Activated T-cell treated with anti-CD3 and anti-CD28 coated beads, Interleukin-2, amount 50 U/mL, for 48 hours (primary cell): ENCODE measurements at regions not wholly inside any gene's neighbourhood (a gene's known extent, or its start where the extent isn't known, plus 50 kb on each side); places are given as distances from the start of the nearest gene placed in this dataset.

Experiments
- DNase-seq, 2 experiments: peaks; one replicate each; pipeline ENCODE4 v3.0.0-alpha.2; 2020

DNA sequence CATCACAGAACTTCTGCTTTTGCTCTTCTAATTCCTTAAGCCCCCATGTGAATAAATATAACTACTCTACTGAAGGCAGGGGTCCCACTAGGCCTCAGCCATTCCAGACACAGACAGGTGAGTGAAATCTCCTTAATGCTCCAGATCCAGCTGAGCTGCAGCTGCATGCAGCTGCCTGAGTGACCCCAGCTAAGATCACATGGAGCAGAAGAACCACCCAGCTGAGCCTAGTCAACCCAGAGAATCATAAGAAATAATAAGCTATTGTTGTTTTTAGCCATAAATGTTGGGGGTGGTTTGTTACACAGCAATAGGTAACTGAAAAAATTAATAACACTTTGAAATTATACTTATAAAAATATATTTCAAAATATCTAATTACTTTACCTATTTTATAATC, 220.3 kb downstream of the SIPA1L2 start:
- no peak for DNase-seq

DNA sequence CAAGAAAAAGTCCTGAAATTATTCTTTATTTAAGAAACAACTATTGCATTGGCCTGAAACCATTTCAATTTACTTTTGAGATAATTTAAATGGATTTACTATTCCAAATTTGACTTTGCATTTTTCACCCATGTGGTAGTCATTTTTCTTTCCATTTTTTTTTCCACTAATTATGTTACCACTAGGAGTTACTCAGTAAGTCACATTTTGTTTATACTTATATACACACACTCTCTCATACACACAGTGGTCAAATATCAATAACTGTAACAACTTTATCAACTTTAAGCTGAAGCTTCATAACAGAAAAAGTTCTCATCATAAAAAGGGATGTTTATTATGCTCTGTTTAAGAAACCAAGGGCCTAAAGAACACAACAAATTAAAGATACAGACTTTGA, 222.8 kb downstream of the SIPA1L2 start:
- DNase-seq, result no peak

DNA sequence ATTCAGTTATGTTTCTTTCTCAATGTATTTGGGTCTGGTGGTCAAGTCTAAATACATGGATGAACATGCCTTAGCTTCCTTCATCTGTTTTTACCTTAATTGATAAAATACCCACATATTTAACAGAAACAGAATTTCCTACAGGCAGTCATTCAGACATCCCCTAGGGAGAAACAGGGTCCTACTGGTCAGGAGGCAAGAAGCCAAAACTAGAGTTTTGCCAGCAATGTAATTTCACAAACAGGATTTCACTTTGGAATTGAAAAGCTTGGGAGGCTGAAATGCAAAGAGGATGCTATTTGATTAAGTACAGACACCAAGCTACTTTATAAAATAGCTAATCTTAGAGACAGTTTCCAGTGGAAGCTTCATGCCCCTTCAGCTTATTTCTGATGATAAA, 224.2 kb downstream of the SIPA1L2 start:
- no peak for DNase-seq

DNA sequence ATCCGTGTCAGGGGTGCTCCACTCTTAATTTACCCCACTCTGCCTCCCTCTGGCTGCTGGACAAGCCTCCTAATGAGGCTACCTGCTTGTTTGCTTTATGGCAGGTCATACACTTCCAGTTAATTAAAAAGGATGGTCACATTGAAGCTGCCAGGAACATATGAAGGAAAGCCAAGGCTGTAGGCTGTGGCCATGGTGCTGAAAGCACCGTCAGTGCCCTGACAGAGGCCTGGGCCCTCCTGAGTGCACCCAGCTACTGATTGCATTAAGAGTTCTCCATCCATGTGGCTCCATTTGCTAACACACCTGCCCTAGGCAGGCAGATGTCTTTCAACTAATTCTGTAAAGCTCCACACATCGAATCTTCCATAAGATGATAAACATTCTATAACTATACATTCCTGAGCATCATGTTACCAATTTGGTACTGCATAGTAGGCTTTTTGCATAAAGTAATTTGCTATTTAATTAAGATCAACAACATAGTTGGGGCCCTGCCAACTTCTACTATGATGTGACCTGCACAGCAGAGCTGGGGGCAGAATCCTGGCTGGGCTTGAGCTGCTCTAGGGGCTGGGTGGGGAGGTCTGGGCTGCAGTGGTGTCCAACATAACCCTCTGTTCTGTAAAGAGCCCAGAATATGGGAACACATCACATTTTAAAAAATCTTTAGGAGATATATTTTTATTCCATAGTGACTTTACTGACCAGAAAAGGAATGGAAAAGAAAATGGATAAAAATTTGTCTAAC, 224.8 kb downstream of the SIPA1L2 start:
- no peak for DNase-seq

DNA sequence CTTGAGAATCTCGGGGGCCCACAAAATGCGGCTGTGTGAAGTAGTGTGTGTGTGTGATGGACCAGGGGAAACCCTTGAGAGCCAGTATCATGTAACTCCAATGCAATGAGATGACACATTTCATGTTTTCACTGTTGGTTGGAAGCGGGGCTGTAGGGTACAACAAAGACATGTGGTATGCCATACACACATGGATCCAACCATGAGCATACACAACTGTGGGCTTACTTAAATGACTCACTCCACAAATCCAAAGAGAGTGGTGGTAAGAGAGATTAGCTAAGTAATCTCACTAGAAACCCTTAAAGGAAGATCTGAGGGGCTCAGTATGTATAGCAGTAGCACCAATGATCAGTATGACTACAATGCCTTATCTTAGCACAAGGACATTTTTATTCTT, 225.7 kb downstream of the SIPA1L2 start:
- no peak for DNase-seq

DNA sequence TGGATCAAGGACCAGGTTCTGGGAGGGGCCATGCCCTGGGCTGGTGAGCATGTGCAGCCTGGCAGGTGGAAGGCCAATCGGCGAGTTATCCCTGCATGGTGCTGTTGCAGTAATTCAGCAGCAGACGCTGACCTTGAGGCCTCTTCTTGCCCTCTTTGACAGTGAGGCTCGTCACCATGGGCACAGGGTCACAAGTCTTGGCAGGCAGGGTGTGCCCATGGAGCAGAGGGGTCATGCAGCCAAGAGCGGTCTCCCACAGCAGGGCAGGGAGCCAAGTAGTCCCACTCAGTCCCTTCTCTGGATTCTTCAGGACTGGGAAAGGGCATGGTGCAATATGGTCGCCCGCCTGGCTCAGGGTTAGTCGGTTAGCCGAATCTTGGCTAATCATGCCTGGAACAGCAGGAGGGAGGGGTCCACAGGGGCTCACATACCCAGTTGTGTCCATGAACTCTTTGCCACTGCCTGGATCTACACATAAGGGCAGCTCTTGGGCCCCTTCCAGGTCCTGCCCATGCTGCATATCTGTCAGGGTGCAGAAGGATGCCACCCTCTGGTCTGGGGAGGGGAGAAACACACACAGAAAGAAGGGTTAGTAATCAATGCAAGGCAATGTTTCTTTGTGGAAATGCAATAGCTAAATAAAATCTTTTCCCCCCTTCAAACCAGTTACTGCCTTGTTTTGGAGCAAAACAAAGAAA, 226.8 kb downstream of the SIPA1L2 start:
- no peak for DNase-seq

DNA sequence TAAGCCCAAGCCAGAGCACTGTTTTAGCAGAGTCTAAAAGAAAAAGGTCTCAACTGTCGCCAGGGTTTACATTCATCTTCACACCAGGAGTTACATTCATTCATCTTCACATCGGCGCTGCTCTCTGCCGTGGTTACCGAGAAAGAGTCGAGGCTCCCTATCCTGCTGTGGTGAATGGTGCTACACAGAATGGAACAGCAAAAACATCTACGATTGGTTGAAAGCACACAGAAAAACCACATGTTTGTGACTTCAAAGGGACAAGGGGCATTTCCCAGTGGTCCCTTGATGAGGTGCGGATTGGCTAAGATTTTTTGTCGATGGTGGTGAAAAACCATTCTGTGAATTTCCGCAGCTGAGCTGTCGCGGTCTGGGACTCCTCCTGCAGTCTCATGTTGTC, 231.1 kb downstream of the SIPA1L2 start:
- no peak for DNase-seq

DNA sequence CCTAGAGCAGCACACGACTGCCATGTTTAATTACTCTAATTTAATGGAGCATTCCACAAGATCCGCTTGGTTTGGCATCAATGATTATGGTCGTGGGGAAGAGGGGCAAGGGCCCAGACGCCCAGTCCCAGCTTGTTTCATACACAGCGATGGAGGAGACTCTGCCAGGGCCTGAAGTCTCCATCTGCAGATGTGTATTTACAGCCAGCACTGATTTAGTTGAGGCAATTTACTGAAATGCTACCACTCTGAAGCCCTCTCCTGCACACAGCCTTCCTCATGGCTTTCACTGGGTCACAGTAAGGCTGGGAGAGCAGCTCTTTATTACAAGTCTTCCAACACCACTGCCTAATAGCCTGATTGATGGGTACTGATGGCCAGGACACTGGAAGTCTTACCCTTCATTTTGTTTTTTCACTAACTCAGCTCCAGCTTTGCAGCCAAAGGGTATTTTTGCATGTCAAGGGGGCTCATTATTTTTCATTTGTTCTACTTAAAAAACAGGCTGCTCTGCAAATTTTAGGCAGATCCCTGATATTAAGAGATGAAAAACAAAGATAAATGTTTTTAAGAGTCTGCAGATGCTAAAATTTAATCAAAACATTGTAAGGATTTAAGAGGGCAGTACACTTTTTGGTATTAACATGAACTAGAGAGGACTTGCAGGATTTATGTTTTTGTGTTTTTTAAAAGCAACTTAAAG, 236.3 kb downstream of the SIPA1L2 start:
- DNase-seq, result no peak

DNA sequence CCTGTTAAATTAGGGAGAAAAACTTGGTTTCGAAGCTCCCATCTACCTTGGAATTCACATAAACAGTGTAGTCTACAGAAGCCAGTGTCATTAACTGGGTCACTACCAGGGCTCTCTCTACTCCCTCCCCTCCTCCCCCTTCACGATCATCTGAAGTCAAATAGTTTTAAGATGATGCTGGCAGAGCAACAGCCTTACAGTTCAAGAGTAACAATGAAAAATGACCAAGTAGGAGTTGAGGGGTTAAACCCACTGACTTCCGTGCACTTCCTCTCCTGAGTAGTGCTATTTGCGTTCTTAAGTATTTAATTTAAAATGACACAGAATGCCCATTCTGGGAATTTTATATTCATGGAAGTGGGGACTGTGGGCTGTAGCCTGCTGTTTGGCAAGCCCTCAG, 236.9 kb downstream of the SIPA1L2 start:
- DNase-seq, result no peak

DNA sequence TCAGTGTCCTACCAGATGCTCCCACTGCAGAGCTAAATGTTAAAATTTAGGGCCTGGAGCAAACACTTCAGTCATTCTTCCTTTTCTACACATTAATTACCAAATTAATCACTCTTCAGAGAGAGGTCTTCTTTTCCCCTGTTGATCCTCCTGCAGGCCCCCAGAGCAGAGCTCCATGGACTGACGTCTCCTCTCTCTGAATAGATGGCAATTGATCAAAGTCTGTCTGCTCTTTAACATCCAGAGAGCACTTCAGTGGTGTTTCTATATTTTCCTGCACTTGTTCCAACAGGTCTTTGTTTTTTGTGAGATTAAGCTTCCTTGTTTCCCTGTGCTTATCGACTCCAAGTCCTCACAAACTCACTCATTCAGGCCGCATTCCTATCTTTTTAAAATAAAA, 239.3 kb downstream of the SIPA1L2 start:
- no peak for DNase-seq

DNA sequence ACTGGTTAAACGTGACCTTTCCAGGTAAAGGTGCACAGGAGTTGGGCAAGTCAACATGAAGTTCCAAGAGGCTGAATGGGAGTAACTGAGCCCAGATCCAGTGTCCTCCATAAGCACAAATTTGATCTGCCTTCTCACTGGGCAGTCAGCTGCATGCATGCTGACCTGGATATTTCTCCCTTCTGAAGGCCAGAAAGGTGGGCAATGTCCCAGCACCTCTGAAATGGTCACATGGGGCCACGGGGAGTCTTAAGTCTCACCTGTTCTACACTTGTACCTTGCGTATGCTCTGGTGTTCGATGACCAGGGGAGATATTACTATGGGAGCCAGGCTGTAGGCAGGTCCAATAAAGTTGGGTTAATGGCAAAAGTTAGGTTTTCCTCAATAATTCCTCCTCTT, 240.2 kb downstream of the SIPA1L2 start:
- DNase-seq, result no peak

DNA sequence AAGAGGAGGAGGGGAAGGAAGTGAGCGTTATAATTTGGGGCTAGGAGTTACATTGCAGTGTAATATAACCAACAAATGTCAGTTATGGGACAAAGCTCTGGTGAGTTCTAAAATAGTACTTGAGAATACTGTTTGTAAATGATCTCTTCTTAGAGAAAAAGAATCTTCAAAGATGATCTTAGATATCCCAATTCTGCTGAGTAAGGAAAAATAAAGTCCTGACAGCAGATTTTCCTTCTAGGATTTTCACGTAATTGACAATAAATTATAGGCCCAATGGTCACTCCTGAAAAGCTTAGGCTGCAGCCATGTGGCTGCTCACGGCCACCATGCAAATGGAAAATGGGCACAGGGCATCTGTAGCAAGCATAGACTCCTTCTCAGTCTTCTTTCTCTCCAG, 241.6 kb downstream of the SIPA1L2 start:
- DNase-seq, result no peak

DNA sequence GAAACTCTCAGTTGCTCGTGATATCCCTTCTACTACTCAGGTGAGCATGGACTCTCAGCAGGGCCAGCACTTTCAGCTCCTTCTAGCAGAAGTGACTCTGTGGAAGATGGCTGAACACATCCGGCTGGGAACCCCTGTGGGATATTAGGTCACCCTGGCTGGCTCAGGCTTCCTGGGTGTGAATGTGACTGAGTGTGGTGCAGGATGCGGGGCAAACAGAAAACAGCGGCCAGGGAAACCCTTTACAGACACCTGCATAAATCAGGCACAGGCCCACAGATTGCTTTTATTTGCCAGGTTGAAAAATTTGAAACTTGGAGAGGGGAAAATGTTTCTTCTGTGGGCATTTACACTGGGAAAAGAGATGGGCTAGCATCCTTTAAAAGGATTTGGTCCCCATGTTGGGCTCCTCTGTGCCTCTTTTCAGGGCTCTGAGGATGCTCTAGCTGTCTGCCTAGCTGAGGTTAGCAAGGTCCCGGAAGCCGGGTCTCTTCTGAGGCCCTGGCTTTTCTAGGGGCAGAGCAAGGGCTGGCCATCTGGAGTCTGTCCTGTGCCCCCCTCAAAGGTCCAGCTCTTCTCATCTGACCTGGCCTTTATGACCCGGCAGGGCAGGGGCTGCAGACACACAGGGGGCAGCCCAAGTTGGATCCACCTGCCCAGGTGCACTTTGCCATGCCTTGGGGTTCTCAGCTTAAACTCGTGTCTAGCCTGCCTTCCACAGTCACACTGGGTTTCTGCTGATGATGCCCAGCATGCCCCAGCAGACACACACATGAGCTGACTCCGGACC, 243.0 kb downstream of the SIPA1L2 start:
- DNase-seq, result no peak

DNA sequence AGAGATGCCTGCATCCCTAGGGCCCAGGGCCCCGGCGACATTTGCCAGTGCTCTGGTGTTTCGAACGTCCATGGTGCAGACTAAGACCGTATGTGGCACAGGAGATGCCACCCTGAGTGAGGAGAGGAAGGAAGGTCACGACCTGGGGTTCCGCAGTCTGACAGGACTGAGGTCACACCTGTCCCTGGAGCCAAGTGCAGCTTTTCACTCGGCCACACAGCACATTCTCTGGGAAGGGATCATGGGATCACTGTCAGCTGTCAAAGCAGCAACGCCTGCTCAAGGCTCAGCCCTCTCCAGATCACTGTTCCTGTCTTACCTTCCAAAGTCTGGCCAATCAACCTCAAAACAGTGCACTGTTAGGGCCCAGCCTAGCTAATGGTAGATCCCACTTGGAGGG, 243.6 kb downstream of the SIPA1L2 start:
- no peak for DNase-seq

DNA sequence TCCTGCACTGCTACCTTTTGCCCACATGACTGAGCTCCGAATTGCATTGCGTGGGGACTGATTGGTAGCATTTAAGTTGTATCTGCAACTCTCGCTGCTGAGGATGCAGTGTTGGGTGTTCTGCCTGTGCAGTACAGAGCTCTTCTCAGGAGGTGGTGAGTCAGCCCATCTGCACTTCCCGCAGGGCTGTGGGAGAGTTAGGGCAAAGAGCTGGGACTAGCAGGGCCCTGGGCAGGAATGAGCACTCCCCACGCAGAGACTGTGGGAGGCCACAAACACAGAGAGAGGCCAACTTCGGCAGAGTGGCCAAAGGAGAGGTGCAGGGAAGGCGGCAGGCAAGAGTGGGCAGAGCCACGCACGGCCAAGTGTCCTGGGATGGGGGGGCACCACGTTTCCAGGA, 244.7 kb downstream of the SIPA1L2 start:
- DNase-seq, result no peak

DNA sequence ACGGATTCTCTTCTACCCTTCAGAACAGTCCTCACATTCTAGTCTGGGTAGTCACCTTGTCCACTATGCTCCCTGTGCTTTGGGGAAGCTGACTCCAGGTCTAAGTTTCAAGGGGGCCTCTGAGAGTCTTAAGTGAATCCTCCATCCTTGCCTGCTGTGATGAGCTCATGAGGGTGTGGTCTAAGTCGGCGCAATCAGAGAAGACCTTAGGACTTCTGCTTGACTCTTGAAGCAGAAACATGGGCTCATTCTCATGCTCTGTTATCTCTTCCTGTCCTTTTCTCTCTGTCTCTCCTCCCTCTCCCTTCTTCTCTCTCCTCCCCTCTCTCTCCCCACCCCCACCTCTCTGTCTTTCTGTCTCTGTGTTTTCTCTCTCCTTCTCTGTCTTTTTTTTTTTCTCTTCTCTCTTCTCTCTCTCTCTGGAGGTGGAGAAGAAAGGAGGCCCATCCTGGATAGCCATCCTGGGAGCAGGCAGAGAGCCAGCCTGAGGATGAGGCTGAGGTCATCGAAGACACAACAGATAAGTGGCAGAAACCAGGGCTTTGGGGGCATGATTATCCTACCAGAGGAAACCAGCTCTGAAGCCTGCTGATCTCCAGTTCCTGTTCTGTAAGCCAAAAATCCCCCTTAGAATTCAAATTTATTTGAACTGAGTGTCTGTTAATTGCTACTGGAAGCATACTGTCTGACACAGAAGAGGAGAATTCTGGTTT, 245.6 kb downstream of the SIPA1L2 start:
- no peak for DNase-seq

DNA sequence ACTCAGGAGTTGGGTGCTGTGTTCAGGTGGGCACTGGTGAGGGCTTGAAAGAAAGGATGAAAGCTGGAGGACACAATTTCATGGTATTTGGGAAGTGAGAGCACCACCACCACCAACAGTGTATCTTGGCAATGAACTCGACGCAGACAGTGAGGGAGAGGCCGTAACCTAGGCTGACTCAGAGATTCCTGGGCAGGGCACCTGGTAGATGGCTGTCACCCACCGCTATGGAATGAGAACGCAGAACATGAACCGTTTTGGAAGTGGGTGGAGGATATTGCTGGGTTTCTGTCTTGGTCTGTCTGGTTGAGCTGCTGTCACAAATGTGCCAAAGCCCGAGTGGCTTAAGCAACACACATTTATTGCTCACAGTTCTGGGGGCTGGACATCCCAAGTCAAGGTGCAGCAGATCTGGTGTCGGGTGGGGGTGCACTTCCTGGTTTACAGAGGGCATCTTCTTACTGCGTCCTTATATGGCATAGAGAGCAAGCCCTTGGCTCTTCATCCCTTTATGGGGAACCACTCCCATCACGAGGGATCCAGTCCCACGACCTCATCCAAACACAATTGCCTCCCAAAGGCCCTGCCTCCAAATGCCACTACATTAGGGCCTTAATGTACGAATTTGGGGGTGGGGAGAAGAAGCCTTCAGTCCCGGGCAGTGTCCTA, 246.3 kb downstream of the SIPA1L2 start:
- DNase-seq, result no peak

DNA sequence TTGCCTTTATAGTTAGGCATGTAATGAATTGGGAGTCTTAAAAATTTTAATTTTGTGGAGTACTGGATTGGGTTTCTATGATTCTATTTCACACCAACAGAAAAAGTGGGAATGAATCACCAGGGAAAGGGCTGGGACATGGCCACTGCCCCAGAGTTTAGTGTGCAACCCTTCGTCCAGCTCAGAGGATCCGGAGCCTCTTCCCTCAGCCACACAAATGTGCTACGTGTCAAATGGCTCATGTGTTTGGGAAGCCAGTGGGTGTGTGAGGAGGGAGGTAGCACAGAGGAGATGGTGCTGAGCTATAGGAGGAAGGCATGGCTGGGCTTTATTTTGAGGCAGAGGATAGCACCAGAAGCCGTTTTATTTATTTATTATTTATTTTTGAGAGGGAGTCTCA, 247.3 kb downstream of the SIPA1L2 start:
- DNase-seq, result no peak

DNA sequence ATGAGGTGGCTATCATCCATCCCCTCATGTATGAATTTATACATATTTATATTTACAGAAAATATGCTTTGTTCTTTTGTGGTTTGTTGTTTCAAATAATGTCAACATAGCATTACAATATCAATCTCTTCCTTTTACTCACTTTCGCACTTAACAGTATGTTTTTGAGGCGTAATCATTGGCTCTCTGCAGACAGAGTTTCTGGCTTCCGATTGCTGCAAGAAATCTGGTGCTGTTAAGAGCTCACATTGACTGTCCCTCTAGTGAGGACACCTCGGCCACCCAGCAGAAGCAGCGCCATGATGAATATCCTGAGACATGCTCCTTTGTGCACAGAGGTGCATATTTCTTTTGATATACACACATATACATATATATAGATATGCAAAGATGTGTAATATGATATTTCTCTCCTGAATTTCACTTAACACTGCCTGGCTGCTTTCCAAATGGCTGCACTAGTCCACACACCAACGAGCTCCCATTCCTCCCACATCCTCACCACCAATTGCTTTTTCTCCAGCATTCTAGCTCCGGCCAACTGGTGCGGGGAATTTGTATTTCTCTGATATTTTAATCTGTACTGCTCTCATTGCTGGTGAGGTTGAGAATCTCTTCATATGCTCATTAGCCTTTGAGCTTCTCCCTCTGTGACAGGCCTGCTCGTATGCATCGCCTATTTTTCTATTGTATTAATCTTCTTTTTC, 248.4 kb downstream of the SIPA1L2 start:
- no peak for DNase-seq

DNA sequence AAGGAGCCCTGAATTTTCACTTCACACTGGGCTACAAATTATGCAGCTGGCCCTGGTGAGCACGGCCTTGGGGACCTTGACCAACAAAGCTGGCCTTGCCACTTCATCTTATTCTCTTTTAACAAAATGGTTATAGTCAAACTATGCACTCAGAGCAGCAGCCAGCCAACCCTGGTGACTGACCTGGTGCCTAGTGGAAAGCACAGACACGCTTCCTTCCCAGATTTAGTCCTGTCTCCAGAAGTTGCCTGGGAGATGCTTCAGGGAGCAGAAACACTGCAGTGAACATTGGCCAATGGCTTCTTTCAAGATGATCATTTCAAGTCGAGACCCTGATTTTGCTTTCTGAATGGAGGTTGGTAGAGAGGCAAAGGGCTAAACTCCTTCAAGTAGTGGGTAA, 249.3 kb downstream of the SIPA1L2 start:
- no peak for DNase-seq

DNA sequence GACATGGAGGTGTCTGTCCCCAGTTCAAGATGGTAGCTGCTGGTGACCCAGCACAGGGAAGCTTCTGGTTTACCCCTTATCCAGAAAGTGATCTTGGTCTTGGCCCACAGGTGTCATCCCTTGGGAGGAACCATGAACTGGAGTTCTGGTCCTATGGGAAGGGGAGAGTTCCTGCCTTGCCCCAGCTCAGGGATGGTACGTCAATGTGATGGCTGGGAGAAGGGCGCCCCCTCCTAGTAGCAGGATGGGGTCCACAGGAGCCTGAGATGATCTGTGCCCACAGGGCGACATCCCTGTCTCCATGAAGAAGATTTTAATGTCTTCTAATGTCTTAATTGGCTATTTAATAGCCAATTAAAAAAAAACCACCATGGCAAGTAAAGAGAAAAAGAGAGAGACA, 249.8 kb downstream of the SIPA1L2 start:
- no peak for DNase-seq

DNA sequence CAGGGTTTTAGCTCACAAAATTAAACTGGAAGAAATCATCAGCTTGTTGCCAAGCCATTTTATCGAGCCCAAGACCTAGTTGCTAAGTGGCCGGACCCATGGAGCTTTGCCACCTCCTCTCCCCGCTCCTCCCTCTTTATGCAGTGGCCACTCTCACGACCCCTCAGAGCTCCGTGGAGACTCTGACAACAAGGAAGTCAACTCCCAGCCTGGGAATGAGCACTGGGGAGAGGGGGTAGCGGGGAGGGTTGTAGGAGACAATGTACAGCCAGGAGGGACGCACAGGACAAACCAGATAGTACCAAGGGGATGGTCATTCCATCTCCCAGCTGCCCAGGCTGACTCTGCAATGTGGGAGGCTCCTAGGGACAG, 250.9 kb downstream of the SIPA1L2 start:
- no peak for DNase-seq
